DOHH2 (cell line): ENCODE measurements at regions not wholly inside any gene's neighbourhood (a gene's known extent, or its start where the extent isn't known, plus 50 kb on each side); places are given as distances from the start of the nearest gene placed in this dataset.

Source experiments
- CTCF ChIP-seq: fragments of 200-600 bp; sonication (generic); IDR thresholded peaks from one replicate; pipeline ENCODE4 v1.5.1; 2014; ENCODE audit warnings: antibody characterized with exemption, mild to moderate bottlenecking, low read depth, low read length; ENCODE audit not compliant: poor library complexity, severe bottlenecking
- EZH2phosphoT487 ChIP-seq: fragments of 200-600 bp; sonication (generic); IDR thresholded peaks from 2 replicates; pipeline ENCODE4 v1.6.1; 2017; ENCODE audit warnings: borderline replicate concordance, mild to moderate bottlenecking, antibody characterized with exemption, low read length, moderate library complexity, mixed read lengths

GRCh38 chr5:106028314-106028713 is 1642.4 kb downstream of the EFNA5 start:
- TF ChIP-seq CTCF (no peak), EZH2phosphoT487 (no peak)
